MM.1S (cell line): ENCODE measurements at regions not wholly inside any gene's neighbourhood (a gene's known extent, or its start where the extent isn't known, plus 50 kb on each side); places are given as distances from the start of the nearest gene placed in this dataset.

Experiments
- CTCF ChIP-seq: fragments of 300-600 bp; sonication (generic); IDR thresholded peaks from 2 replicates; pipeline ENCODE4 v1.5.1; 2016; ENCODE audit warnings: antibody characterized with exemption, low read length, mixed read lengths
- EZH2 ChIP-seq: fragments of 300-600 bp; sonication (generic); optimal IDR thresholded peaks from 2 replicates; pipeline ENCODE3; 2017; ENCODE audit warnings: low read depth, mild to moderate bottlenecking, antibody characterized with exemption, low read length, mixed read lengths

DNA sequence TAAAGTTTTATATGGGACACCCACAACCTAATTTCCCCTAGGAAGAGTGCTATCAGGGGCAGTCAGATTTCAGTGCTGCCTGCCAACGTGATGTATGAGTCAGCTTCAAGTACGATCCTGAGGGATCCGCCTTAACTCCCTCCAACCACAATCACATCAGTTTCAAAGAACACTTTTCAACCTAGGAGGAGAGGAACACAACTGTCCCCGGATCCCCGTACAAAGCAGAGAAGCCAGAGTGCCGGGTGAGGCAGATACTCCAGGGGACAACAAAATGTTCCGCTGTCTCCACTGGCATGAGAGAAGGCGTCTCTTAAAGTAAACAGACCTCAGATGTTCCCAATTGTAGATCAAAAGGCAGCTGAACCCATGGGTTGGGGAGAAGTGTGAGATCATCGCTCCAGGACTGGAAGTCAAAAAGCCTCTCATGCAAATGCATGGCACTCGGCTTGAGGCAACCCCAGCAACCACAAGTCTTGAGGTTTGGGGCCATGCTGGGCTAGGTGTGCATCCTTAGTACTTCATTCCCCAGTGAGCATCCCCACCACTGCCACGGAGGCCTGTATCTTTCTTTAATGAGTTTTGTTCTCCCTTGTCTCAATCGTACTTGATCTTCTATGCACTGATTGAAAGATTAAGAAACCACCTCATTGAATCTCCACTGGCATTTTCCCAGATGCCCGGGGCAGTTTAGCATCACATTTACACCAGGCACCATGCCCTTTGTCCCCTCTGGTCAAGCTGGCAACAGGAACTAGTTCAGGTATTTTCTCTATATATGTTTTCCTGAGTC is 91.0 kb upstream of the CCBE1 start:
- TF ChIP-seq CTCF (no peak), EZH2 (no peak)
